ENCODE measurements at regions not wholly inside any gene's neighbourhood (a gene's known extent, or its start where the extent isn't known, plus 50 kb on each side); places are given as distances from the start of the nearest gene placed in this dataset.
A peak's percentile ranks its signal among the peaks of the same experiment; 100 is the strongest.

DNA sequence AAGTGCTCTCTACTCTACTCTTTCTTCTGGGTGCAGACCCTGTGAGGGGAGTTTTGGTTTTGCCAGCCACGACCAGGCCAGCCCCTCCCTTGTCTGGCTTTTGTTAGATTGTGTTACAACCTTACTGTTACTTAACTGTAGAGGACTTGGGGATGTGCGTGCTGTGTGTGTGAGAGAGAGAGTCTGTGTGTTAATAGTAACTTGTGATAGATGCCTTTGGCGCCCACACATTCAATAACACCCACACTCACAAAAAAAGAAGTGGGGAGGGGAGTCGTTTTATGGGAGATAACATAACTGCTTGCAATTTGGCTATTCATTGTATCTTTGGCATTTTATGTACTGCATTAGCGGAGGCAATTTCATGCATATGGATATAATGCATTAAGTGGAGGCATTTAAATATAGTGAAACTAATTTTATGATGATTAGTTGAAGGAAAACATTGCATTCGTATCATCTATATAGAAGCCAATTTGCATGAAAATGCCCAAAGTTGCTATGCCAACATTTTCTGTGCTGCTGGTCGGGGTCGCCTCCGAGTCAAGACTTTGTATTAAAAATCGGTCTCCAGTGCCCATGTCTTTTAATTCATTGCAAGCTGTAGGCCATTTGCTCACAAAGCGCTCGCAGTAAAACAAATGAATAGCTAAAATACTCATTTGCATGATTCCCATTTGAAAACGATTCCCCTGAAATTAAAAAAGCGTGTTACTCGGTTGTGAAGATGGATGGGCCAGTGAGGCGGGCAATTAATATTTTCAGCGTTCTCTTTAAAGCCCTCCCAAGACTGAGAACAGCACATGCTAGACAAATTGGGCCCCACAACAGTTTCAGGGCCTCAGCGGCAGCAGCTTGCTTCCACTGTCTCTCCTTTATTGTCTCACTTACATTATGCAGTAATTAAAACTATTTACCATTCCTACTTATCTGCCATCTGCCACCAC is 158.5 kb upstream of the SMAD3 start:
- no peak for DNase-seq

GRCh38 chr15:66907826-66908743 is 157.3 kb upstream of the SMAD3 start:
- peak; percentile 35 for DNase-seq

DNA sequence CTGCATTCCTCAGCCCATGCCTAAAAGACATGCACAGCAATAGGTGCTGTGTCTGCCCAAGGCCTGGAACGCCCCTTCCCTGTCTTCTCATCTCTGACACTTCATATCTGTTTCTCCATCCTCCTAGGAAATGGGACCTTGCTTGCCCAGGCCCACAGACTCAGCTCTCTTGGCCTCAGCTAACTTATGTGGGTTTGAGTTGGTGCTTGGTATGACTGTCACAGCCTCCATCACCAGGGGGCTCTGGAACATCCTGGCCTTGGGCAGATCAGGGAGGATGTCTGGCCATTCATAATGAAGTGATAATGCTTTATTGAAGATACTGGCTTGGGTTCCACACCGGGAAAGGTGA is 156.7 kb upstream of the SMAD3 start:
- no peak for DNase-seq

DNA sequence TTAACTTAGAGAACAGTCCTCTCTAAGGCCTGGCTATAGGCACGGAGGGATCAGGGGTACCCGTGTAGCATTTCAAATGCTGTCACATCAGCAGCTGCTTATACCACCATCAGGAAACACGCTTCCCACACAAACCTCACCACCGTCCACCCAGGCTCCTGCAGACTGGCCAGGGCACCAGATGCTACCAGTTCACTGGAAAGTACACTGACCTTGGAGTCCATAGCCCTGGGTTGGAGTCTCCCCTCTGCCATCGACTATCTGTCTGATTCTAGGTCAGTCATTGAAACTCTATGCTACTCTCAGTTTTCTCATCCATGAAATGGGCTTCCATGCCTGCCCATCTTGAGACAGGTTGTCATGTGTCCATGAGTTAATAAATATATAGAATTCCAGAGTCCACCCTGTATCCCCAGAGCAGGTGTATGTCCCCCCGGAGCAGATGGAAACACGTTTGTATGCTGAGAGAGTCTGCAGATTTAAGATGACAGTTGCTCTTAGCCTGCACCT is 156.0 kb upstream of the SMAD3 start:
- no peak for DNase-seq

DNA sequence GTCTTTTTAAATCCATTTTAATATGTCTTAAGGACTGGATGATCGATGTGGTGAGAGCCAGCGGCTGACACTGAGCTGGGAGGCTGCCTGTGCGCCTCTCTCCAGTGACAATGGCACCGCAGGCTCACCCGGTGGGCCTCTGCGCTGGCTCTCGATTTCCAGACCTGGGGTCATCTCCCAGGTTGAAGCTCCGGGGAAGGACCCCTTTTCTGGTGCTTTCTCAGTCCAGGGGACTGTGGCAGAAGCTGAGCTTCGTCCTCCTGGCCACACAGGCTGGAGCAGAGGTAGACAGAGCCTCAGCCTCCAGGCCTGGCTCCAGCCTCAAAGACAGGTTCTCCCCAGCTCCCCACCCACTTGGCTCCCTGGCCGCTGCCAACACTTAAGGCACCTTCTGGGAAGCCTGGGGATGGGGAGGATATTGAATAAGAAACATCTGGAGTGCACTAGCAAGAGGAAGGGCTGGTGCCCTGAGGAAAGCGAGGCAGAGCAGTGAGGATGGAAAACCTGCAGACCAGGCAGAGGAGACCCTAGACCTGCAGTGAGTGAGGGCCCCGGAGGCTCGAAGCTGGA is 154.2 kb upstream of the SMAD3 start:
- no peak for DNase-seq

- no peak for DNase-seq
Measured at GRCh38 chr15:66912001-66912400, 153.4 kb upstream of the SMAD3 start.

GRCh38 chr15:66912441-66912840 is 153.0 kb upstream of the SMAD3 start:
- DNase-seq, result no peak

DNA sequence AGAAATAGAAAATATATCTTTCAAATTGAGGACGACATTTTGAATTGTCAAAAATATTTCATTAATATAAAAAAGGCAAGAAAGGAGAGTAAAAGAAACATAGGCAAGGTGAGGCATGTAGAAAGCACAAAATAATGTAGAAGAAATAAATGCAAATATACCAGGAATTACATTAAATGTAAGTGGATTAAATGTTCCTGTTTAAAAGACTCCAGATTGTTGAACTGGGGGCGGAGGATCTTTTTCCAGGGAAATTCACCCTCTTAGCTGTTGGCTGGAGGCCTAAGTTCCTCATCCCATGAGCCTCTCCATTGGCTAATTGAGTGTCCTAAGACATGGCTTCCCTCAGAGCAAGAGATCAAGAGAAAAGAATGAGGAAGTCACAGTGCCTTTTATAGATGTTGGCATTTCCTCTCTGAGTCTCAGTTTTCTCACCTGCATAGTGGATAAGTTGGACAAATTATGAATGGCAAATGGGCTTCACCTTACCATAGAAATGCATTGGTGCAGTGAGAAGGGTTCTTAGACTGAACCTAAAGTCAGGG is 147.4 kb upstream of the SMAD3 start:
- no peak for DNase-seq

GRCh38 chr15:66919421-66919820 is 146.0 kb upstream of the SMAD3 start:
- no peak for DNase-seq

DNA sequence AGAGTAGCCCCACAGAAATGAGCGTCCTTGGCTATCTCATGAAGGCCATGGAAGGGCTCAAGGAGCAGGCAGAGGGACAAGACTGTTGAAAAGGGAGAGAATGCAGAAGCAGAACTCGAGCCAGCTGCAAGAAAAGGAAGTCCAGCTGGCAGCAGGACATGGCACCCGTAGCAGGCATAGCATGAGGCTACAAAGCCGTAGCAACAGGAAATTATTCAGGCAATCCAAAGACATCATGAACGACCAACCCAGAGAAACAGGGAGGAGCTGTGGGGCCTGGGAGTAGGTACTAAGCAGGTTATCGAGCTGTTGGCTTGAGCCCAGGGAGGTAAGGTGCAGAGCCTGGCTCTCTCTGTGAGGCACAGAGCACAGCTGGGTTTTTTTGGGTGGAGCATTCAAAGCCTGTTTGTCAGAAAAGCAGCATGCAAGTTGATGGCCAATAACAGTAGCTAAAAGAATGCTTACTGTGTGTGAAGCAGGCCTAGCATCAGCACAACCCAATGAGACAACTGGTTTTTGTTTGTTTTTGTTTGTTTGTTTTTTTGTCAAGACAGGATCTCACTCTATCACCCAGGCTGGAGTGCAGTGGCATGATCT is 144.0 kb upstream of the SMAD3 start:
- no peak for DNase-seq

GRCh38 chr15:66922608-66923007 is 142.8 kb upstream of the SMAD3 start:
- no peak for DNase-seq

- peak; percentile 37 for DNase-seq
Measured at GRCh38 chr15:66923438-66923881, 141.9 kb upstream of the SMAD3 start.

DNA sequence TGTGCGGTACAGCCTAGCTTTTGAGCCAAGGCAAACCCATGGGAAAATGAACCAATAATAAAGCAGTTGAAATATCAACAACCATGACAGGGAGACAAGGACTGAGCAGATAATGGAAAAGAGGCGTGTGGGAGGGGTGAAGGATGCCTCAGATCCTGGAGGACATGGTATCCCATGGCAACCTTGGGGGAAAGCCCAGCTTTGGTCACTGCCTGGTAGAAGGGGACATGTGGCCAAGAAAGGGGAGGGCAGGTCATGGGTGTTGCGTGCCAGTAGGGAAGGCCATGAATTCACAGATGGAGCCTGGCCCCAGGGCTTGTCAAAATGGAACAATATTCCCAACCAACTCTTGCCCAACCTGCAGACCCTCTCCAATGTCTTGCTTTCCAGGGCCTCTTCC is 140.5 kb upstream of the SMAD3 start:
- no peak for DNase-seq

- no peak for DNase-seq
Measured at GRCh38 chr15:66925721-66926120, 139.7 kb upstream of the SMAD3 start.

DNA sequence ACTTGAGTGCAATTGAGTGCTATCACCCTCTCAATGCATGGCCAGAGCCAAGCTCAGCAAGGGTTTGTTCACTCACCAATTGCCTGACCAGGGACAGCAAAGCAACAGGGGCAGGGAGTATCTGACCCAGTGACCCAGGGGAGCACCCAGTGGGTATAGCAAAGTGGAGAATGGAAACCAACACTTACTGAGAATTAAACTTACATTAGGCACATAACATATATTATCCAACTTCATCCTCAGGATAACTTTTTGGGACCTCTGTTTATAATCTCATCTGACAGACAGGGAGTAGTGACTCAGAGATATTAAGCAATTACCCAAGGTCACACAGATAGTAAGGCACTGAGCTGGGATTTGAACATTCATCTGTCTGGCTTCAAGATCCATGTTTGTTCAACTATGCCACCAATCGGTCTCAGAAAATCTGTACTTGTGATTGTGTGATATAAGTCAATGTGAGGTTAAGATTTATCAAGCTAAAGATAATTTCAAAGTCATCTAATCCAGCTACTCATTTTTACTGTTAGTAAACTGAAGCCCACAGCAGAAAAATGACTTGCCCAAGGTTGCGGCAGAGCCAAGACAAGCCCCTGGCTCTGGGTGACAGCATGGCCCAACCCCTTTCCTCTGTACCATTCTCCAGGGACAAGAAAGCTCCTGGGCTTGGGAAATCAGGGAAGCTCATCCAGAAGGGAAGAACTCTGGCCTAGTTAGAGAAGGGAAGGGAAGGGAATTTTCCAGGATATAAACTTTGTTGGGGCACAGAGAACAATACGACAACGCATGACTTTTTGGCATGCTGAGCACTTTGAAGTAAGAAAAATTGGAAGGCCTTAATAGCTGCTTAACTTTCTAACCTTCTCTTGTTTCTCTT is 138.0 kb upstream of the SMAD3 start:
- DNase-seq, result no peak

- no peak for DNase-seq
Measured at GRCh38 chr15:66928101-66928500, 137.3 kb upstream of the SMAD3 start.

- no peak for DNase-seq
Measured at GRCh38 chr15:66928784-66929183, 136.6 kb upstream of the SMAD3 start.

- no peak for DNase-seq
Measured at GRCh38 chr15:66929843-66930402, 135.5 kb upstream of the SMAD3 start.

GRCh38 chr15:66931768-66932633 is 133.4 kb upstream of the SMAD3 start:
- DNase-seq, result no peak

DNA sequence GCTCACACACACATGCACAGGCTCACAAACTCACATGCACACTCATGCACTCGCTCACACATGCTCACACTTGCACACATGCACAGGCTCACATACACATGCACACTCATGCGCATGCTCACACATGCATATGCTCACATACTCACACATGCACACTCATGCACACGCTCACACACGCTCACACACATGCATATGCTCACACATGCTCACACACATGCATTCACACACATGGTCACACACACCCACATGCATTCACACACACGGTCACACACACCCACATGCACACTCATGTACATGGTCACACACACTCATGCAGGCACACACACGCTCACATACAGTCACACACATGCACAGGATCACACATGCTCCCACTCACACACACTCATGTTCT is 132.8 kb upstream of the SMAD3 start:
- no peak for DNase-seq
